ENCODE measurements at regions not wholly inside any gene's neighbourhood (a gene's known extent, or its start where the extent isn't known, plus 50 kb on each side); places are given as distances from the start of the nearest gene placed in this dataset.
"Not testable (repeated sequence)": the region's sequence is repeated elsewhere in the genome, so short reads cannot be mapped to it uniquely, and the experiment has no call there.

GRCh38 chr7:113294750-113295149 is 176.4 kb upstream of the SMIM30 start:
- H3K27me3 Mint-ChIP-seq = no peaks in the 10 kb centered on the region
- no peak for DNase-seq
- ATAC-seq (replicated peaks) = no peak
- H3K4me3 Mint-ChIP-seq = no peak overlapping the region
- peaks cover 0 to 7% of the 10 kb centered on the region in 2 donors for H3K9me3 Mint-ChIP-seq
- H3K36me3 Mint-ChIP-seq (ENCODE audit: insufficient read depth) = no peaks in the 10 kb centered on the region
- no peak overlapping the region for H3K27ac Mint-ChIP-seq
- no peaks in the 10 kb centered on the region for H3K4me1 Mint-ChIP-seq (ENCODE audit: low read depth in 2 of 2)

DNA sequence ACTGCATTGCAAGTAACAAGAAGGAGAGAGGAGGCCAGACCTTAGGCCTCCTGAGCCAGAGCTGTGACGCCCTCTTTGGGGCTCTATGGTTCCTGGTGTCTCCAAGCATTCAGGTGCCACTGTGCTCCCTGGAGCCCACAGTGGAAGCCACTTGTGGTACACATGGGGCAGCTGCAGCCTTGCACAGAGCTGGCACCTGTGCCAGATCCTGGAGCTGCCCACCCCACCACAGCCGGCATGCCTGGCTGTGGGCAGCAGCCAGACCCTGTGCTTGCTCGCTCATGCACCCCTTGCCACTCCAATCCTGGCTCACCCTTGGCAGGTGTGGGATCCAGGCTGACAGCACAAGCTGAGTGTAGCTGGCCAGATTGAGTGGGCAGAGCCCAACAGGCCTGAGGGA is 173.8 kb upstream of the SMIM30 start:
- no peak overlapping the region for H3K4me3 Mint-ChIP-seq
- H3K27me3 Mint-ChIP-seq = no peaks in the 10 kb centered on the region
- no peak overlapping the region for H3K27ac Mint-ChIP-seq
- ATAC-seq (replicated peaks) = no peak
- H3K4me1 Mint-ChIP-seq (ENCODE audit: low read depth in 2 of 2) = no peaks in the 10 kb centered on the region
- H3K36me3 Mint-ChIP-seq (ENCODE audit: insufficient read depth) = no peaks in the 10 kb centered on the region
- DNase-seq = no peak
- H3K9me3 Mint-ChIP-seq = peaks cover 0 to 7% of the 10 kb centered on the region in 2 donors

DNA sequence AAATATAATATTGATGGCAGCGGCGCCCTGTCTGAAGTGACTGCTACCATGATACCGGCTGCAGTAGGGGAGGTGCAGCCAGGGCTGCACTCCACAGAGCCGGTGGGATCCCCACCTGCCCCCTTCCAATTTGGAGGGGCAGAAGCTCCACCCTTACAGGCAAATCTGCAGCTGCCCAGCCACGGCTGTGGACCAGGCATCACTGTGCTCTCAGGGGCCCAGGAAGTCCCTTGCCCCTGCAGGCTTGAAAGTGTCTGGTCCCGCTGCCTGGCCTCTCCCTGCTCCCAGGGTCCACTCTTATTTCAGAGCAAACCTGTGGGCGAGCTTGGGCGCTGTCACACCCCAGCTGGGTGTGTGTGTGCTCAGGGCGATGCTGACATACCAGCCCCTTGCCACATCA is 172.7 kb upstream of the SMIM30 start:
- Mint-ChIP-seq H3K4me1 (ENCODE audit: low read depth in 2 of 2) (no peaks in the 10 kb centered on the region), H3K27ac (no peak overlapping the region), H3K9me3 (peaks cover 0 to 7% of the 10 kb centered on the region in 2 donors), H3K36me3 (ENCODE audit: insufficient read depth) (no peaks in the 10 kb centered on the region), H3K4me3 (no peak overlapping the region), H3K27me3 (no peaks in the 10 kb centered on the region)
- no peak for ATAC-seq (replicated peaks)
- no peak for DNase-seq

- Mint-ChIP-seq H3K4me3 (no peak overlapping the region), H3K36me3 (ENCODE audit: insufficient read depth) (no peaks in the 10 kb centered on the region), H3K9me3 (no peaks in the 10 kb centered on the region), H3K4me1 (ENCODE audit: low read depth in 2 of 2) (no peaks in the 10 kb centered on the region), H3K27ac (no peak overlapping the region), H3K27me3 (no peaks in the 10 kb centered on the region)
- no peak for ATAC-seq (replicated peaks)
- no peak for DNase-seq
Observed at GRCh38 chr7:113289140-113289740, 170.9 kb upstream of the SMIM30 start.

DNA sequence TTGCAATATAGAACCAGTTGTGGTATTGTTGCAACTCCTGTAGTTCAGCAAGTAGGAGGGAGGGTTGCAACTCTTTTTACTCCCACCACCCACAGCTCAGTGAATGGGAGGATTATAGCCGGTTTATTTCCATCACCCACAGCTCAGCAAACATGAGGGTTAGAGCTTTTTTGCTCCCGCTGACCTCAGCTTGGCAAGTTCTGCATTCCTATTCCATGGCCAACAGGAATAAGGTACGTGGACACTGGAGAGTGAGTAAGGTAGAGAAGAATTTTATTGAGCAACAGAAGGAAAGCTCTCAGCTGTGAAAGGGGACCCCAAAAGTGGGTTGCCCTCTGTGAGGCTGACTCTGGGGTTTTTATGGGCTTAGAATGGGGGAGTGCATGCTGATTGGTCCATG is 167.1 kb upstream of the SMIM30 start:
- no peaks in the 10 kb centered on the region for H3K9me3 Mint-ChIP-seq
- H3K27me3 Mint-ChIP-seq = no peaks in the 10 kb centered on the region
- DNase-seq (no peak), ATAC-seq (replicated peaks) (no peak)
- H3K27ac Mint-ChIP-seq = no peak overlapping the region
- H3K4me1 Mint-ChIP-seq (ENCODE audit: low read depth in 2 of 2) = no peaks in the 10 kb centered on the region
- no peak overlapping the region for H3K4me3 Mint-ChIP-seq
- H3K36me3 Mint-ChIP-seq (ENCODE audit: insufficient read depth) = no peaks in the 10 kb centered on the region

GRCh38 chr7:113283861-113284260 is 165.5 kb upstream of the SMIM30 start:
- H3K27me3 Mint-ChIP-seq = no peaks in the 10 kb centered on the region

GRCh38 chr7:113282875-113283274 is 164.5 kb upstream of the SMIM30 start:
- H3K4me1 Mint-ChIP-seq (ENCODE audit: low read depth in 2 of 2) = no peaks in the 10 kb centered on the region
- no peaks in the 10 kb centered on the region for H3K36me3 Mint-ChIP-seq (ENCODE audit: insufficient read depth)
- no peak overlapping the region for H3K4me3 Mint-ChIP-seq
- DNase-seq (no peak), ATAC-seq (replicated peaks) (no peak)
- no peaks in the 10 kb centered on the region for H3K27me3 Mint-ChIP-seq
- no peak overlapping the region for H3K27ac Mint-ChIP-seq
- no peaks in the 10 kb centered on the region for H3K9me3 Mint-ChIP-seq

More at GRCh38 chr7:113283861-113284260, 165.5 kb upstream of the SMIM30 start:
- Mint-ChIP-seq H3K4me3 (no peak overlapping the region), H3K36me3 (ENCODE audit: insufficient read depth) (no peaks in the 10 kb centered on the region), H3K4me1 (ENCODE audit: low read depth in 2 of 2) (no peaks in the 10 kb centered on the region), H3K27ac (no peak overlapping the region), H3K9me3 (no peaks in the 10 kb centered on the region)
- DNase-seq = no peak
- no peak for ATAC-seq (replicated peaks)

DNA sequence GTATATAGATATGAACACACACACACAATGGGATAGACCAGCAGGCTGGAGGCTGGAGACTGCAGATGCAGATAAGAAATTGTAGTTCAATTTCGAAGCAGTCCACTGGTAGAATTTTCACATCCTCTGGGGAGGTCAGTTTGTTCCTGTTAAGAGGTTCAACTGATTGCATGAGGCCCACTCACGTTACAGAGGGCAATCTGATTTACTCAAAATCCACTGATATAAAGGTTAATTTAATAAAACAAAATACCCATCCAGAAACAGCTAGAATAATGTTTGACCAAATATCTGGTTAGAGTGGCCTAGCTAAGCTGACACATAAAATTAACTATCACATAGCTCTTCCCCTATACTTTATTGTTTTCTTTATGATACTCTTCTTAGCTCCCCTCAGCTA is 162.9 kb upstream of the SMIM30 start:
- no peak for ATAC-seq (replicated peaks)
- no peak for DNase-seq
- Mint-ChIP-seq H3K27ac (no peak overlapping the region), H3K27me3 (no peaks in the 10 kb centered on the region), H3K4me1 (ENCODE audit: low read depth in 2 of 2) (no peaks in the 10 kb centered on the region), H3K36me3 (ENCODE audit: insufficient read depth) (no peaks in the 10 kb centered on the region), H3K4me3 (no peak overlapping the region), H3K9me3 (no peaks in the 10 kb centered on the region)

DNA sequence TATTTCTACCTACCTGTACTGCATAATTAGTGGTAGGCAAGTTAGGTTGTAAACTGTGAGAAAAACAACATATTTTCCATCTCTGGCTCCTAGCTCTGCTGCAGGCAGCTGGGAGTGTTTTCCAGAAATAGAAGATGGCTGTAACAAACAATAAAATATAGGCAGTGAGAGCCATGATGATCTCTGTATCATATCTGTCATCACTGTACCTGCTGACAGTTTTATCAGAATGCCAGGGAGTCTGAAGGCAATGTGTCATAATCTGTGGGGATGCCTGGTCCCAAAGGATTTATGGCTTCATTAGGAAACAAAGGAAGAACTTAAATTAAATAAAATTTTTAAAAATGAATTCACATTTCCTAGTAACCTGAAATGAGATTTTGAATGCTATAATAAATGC is 160.9 kb upstream of the SMIM30 start:
- no peak overlapping the region for H3K27ac Mint-ChIP-seq
- H3K4me1 Mint-ChIP-seq (ENCODE audit: low read depth in 2 of 2) = no peaks in the 10 kb centered on the region
- no peak for ATAC-seq (replicated peaks)
- no peaks in the 10 kb centered on the region for H3K27me3 Mint-ChIP-seq
- no peak for DNase-seq
- H3K36me3 Mint-ChIP-seq (ENCODE audit: insufficient read depth) = no peaks in the 10 kb centered on the region
- no peak overlapping the region for H3K4me3 Mint-ChIP-seq
- peaks cover 2 to 9% of the 10 kb centered on the region in 2 donors for H3K9me3 Mint-ChIP-seq

GRCh38 chr7:113270790-113271189 is 152.4 kb upstream of the SMIM30 start:
- H3K4me3 Mint-ChIP-seq = no peak overlapping the region
- peaks cover 14 to 26% of the 10 kb centered on the region in 2 donors for H3K9me3 Mint-ChIP-seq
- H3K4me1 Mint-ChIP-seq (ENCODE audit: low read depth in 2 of 2) = no peaks in the 10 kb centered on the region
- no peak overlapping the region for H3K27ac Mint-ChIP-seq
- H3K36me3 Mint-ChIP-seq (ENCODE audit: insufficient read depth) = no peaks in the 10 kb centered on the region
- ATAC-seq (replicated peaks) = no peak
- no peaks in the 10 kb centered on the region for H3K27me3 Mint-ChIP-seq
- DNase-seq = no peak

GRCh38 chr7:113269592-113269991 is 151.2 kb upstream of the SMIM30 start:
- H3K9me3 Mint-ChIP-seq = peaks cover 12 to 18% of the 10 kb centered on the region in 2 donors
- not testable (repeated sequence) for H3K4me3 Mint-ChIP-seq; H3K36me3 Mint-ChIP-seq (ENCODE audit: insufficient read depth); H3K4me1 Mint-ChIP-seq (ENCODE audit: low read depth in 2 of 2); DNase-seq; H3K27ac Mint-ChIP-seq; ATAC-seq (replicated peaks); H3K27me3 Mint-ChIP-seq

DNA sequence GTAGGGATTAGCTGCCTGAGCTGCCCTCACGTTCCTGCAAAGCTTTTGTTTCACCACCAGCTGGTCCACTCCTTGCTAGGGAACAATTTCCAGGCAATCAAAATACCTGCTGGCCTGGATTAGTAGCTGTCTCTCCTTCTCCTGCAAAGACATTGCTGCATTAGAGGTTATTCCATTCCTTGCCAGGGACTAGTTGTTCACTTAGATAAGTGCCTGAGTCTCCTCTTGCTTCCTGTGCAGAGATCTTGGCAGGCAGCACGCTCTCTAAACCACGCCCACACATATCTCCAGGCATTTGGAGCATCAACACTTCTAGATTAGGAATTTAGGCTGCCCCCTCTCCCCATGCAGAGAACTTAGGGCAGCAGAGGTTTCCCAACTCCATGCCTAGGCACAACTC is 150.4 kb upstream of the SMIM30 start:
- H3K4me3 Mint-ChIP-seq = no peak overlapping the region
- no peak for ATAC-seq (replicated peaks)
- no peak for DNase-seq
- no peaks in the 10 kb centered on the region for H3K27me3 Mint-ChIP-seq
- H3K27ac Mint-ChIP-seq = no peak overlapping the region
- peaks cover 11 to 12% of the 10 kb centered on the region in 2 donors for H3K9me3 Mint-ChIP-seq
- no peaks in the 10 kb centered on the region for H3K36me3 Mint-ChIP-seq (ENCODE audit: insufficient read depth)
- no peaks in the 10 kb centered on the region for H3K4me1 Mint-ChIP-seq (ENCODE audit: low read depth in 2 of 2)

- no peak for DNase-seq
- no peaks in the 10 kb centered on the region for H3K4me1 Mint-ChIP-seq (ENCODE audit: low read depth in 2 of 2)
- H3K27me3 Mint-ChIP-seq = no peaks in the 10 kb centered on the region
- no peak overlapping the region for H3K4me3 Mint-ChIP-seq
- H3K36me3 Mint-ChIP-seq (ENCODE audit: insufficient read depth) = no peaks in the 10 kb centered on the region
- H3K9me3 Mint-ChIP-seq = peaks cover 6 to 8% of the 10 kb centered on the region in 2 donors
- no peak for ATAC-seq (replicated peaks)
- no peak overlapping the region for H3K27ac Mint-ChIP-seq
Observed at GRCh38 chr7:113267885-113268284, 149.5 kb upstream of the SMIM30 start.

DNA sequence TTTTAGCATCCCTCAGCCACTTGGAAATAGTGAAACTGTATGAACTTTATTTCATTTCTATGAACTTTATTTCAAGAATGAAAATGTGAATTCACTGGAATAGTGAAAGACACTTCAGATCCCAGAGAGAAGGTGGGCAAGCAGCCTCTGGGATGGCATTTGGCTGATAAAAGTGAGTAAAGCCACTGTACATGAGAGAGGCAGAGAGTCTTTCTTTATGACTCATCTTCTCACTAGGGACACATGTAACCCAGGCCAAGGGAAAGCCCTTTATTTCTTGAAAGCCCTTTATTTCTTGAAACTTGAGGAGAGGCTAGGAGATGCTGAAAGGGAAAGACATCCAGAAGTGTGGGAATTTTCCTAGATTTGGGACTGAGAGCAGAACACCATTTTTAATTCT is 148.9 kb upstream of the SMIM30 start:
- H3K4me3 Mint-ChIP-seq = no peak overlapping the region
- ATAC-seq (replicated peaks) (no peak), DNase-seq (no peak)
- peaks cover 6% of the 10 kb centered on the region in 2 donors for H3K9me3 Mint-ChIP-seq
- H3K27me3 Mint-ChIP-seq = no peaks in the 10 kb centered on the region
- no peaks in the 10 kb centered on the region for H3K36me3 Mint-ChIP-seq (ENCODE audit: insufficient read depth)
- no peaks in the 10 kb centered on the region for H3K4me1 Mint-ChIP-seq (ENCODE audit: low read depth in 2 of 2)
- H3K27ac Mint-ChIP-seq = no peak overlapping the region

DNA sequence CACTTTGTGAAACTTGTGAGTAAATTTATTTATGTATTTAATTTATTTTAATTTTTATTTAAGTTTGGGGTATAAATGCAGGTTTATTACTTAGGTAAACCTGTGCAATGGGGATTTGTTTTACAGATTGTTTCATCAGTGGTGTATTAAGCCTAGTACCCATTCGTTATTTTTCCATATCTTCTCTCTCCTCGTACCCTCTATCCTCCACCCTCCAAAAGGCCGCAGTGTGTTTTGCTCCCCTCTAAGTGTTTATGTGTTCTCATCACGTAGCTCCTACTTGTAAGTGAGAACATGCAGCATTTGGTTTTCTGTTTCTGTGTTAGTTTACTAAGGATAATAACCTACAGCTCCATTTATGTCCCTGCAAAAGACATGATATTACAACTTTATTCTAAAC is 145.4 kb upstream of the SMIM30 start:
- Mint-ChIP-seq H3K9me3 (peaks cover 0 to 4% of the 10 kb centered on the region in 2 donors), H3K4me3 (no peak overlapping the region), H3K36me3 (ENCODE audit: insufficient read depth) (no peaks in the 10 kb centered on the region)

More for the DNA sequence above, 145.4 kb upstream of the SMIM30 start:
- no peak for DNase-seq
- no peak for ATAC-seq (replicated peaks)
- no peak overlapping the region for H3K27ac Mint-ChIP-seq
- no peaks in the 10 kb centered on the region for H3K27me3 Mint-ChIP-seq
- no peaks in the 10 kb centered on the region for H3K4me1 Mint-ChIP-seq (ENCODE audit: low read depth in 2 of 2)
